CD14-positive monocyte (primary cell): ENCODE measurements at regions not wholly inside any gene's neighbourhood (a gene's known extent, or its start where the extent isn't known, plus 50 kb on each side); places are given as distances from the start of the nearest gene placed in this dataset.

Experiments
- DNase-seq, 3 donors: peaks; one replicate each; pipeline ENCODE4 v3.0.0-alpha.2; 2011 to 2022
- H2AFZ ChIP-seq: 2 replicates; pipeline ENCODE4 v1.6.0; 2012; ENCODE audit warnings: mild to moderate bottlenecking, low read depth, low read length, inconsistent platforms; ENCODE audit not compliant: insufficient read depth, poor library complexity, severe bottlenecking
- H3K27ac ChIP-seq, 2 donors: 1 replicate in 1 of 2; 2 replicates in 1 of 2; pipeline ENCODE4 v1.5.1; 2012 to 2013; ENCODE audit warnings: low read length in 2 of 2, control low read depth in 1 of 2, inconsistent platforms in 1 of 2, low read depth in 1 of 2, mild to moderate bottlenecking in 1 of 2
- H3K27me3 ChIP-seq, 2 donors: one replicate each; pipeline versions ENCODE4 v1.6.0 to v1.6.1; 2011 to 2013; ENCODE audit warnings: low read length in 2 of 2; ENCODE audit not compliant: control insufficient read depth in 2 of 2, insufficient read depth in 2 of 2
- H3K36me3 ChIP-seq, 2 donors: replicated peaks in 1 of 2; 1 replicate in 1 of 2; 2 replicates in 1 of 2; pipeline versions ENCODE4 v1.5.1 to v1.6.1; 2012 to 2013; ENCODE audit warnings: low read length in 2 of 2, control low read depth in 1 of 2, inconsistent platforms in 1 of 2, mild to moderate bottlenecking in 1 of 2; ENCODE audit not compliant: insufficient read depth in 2 of 2, control insufficient read depth in 1 of 2
- H3K4me1 ChIP-seq, 2 donors: 1 replicate in 1 of 2; 2 replicates in 1 of 2; pipeline versions ENCODE4 v1.5.1 to v1.6.1; 2012 to 2013; ENCODE audit warnings: low read length in 2 of 2, control low read depth in 1 of 2, inconsistent platforms in 1 of 2, mild to moderate bottlenecking in 1 of 2, moderate library complexity in 1 of 2; ENCODE audit not compliant: insufficient read depth in 2 of 2, control insufficient read depth in 1 of 2
- H3K4me2 ChIP-seq: replicated peaks from 2 replicates; pipeline ENCODE3; 2012; ENCODE audit warnings: low read length, moderate library complexity, mild to moderate bottlenecking; ENCODE audit not compliant: poor library complexity, severe bottlenecking; ENCODE audit errors: extremely low read depth
- H3K4me3 ChIP-seq, 3 experiments: fragments of 200-600 bp in 1 of 3; sonication (generic) in 1 of 3; replicated peaks in 1 of 3; 1 replicate in 2 of 3; 2 replicates in 1 of 3; pipeline ENCODE4 v1.5.1; 2011 to 2013; ENCODE audit warnings: low read length in 3 of 3, mild to moderate bottlenecking in 3 of 3, control low read depth in 2 of 3, low read depth in 2 of 3, inconsistent platforms in 1 of 3, moderate library complexity in 1 of 3
- H3K79me2 ChIP-seq: 2 replicates; pipeline ENCODE4 v1.6.0; 2012; ENCODE audit warnings: mild to moderate bottlenecking, control low read depth, inconsistent platforms, low read length, moderate library complexity; ENCODE audit not compliant: insufficient read depth
- H3K9ac ChIP-seq: 2 replicates; pipeline ENCODE4 v1.6.0; 2017; ENCODE audit warnings: low read length, mild to moderate bottlenecking; ENCODE audit not compliant: insufficient read depth, poor library complexity, severe bottlenecking
- H3K9me3 ChIP-seq, 2 donors: replicated peaks in 1 of 2; 1 replicate in 1 of 2; 2 replicates in 1 of 2; pipeline versions ENCODE4 v1.5.1 to v1.6.1; 2012 to 2013; ENCODE audit warnings: low read length in 2 of 2, control low read depth in 1 of 2; ENCODE audit not compliant: control insufficient read depth in 1 of 2, insufficient read depth in 1 of 2
- H4K20me1 ChIP-seq: 2 replicates; pipeline ENCODE4 v1.6.0; 2012; ENCODE audit warnings: mild to moderate bottlenecking, low read length, control low read depth, moderate library complexity; ENCODE audit not compliant: insufficient read depth
- H3K27ac Mint-ChIP-seq, 7 donors: one replicate each; pipeline ENCODE4 v1.8.0; 2020; ENCODE audit warnings: mild to moderate bottlenecking in 7 of 7, mixed read lengths in 7 of 7, moderate library complexity in 6 of 7, inconsistent platforms in 2 of 7
- H3K27me3 Mint-ChIP-seq, 3 donors: one replicate each; pipeline ENCODE4 v1.8.0; 2021 to 2022; ENCODE audit warnings: low read depth in 3 of 3, mild to moderate bottlenecking in 3 of 3, mixed read lengths in 3 of 3, moderate library complexity in 3 of 3, inconsistent platforms in 1 of 3
- H3K36me3 Mint-ChIP-seq, 2 donors: one replicate each; pipeline ENCODE4 v1.8.0; 2020; ENCODE audit warnings: mixed read lengths in 2 of 2, inconsistent platforms in 1 of 2, mild to moderate bottlenecking in 1 of 2
- H3K4me1 Mint-ChIP-seq: one replicate; pipeline ENCODE4 v1.8.0; 2020; ENCODE audit warnings: mild to moderate bottlenecking, mixed read lengths
- H3K4me3 Mint-ChIP-seq, 2 donors: one replicate each; pipeline ENCODE4 v1.8.0; 2020; ENCODE audit warnings: mild to moderate bottlenecking in 2 of 2, mixed read lengths in 2 of 2, moderate library complexity in 1 of 2
- H3K9me3 Mint-ChIP-seq, 7 donors: one replicate each; pipeline ENCODE4 v1.8.0; 2020 to 2022; ENCODE audit warnings: mixed read lengths in 7 of 7, mild to moderate bottlenecking in 6 of 7, moderate library complexity in 6 of 7, inconsistent platforms in 2 of 7
- CTCF ChIP-seq: fragments of 200-600 bp; IDR thresholded peaks from one replicate; pipeline ENCODE4 v1.8.0; 2022; ENCODE audit warnings: antibody characterized with exemption, mild to moderate bottlenecking
- WGBS: methylation state at CpG from one replicate; pipeline ENCODE4 v1.1.5; 2013; ENCODE audit warnings: missing lambda C conversion rate; ENCODE audit not compliant: insufficient coverage; 5-methylcytosine and 5-hydroxymethylcytosine counted together
- intact Hi-C, 2 donors: fragments of 100-400 bp; cut with micrococcal nuclease; formaldehyde crosslinking; loops; one replicate each; pipeline versions ENCODE4 v1.15.0 to v1.15.1; 2023

GRCh38 chr19:34590228-34590627 lies 86.7 kb downstream of the SCGB2B2 start:
- Histone ChIP-seq H3K9ac (no peak overlapping the region), H3K79me2 (no peaks in the 10 kb centered on the region), H3K27me3 (no peaks in the 10 kb centered on the region), H3K27ac (no peak overlapping the region), H3K4me1 (no peaks in the 10 kb centered on the region), H3K4me2 (no peak overlapping the region), H4K20me1 (no peaks in the 10 kb centered on the region), H3K9me3 (peaks cover 44 to 61% of the 10 kb centered on the region in 2 donors), H2AFZ (no peak overlapping the region), H3K36me3 (no peaks in the 10 kb centered on the region), H3K4me3 (no peak overlapping the region)
- no peak for TF ChIP-seq CTCF
- Mint-ChIP-seq H3K27ac (no peak overlapping the region), H3K4me1 (no peaks in the 10 kb centered on the region), H3K4me3 (no peak overlapping the region), H3K36me3 (no peaks in the 10 kb centered on the region), H3K9me3 (peaks cover 34 to 52% (median 42%) of the 10 kb centered on the region in 7 donors), H3K27me3 (peaks cover 0 to 3% (median 2%) of the 10 kb centered on the region in 3 donors)
- no peak for DNase-seq
- WGBS: 100% methylated on average over 2 of the region's 3 CpGs
- intact Hi-C loops: no loop called here

- Histone ChIP-seq H3K36me3 (no peaks in the 10 kb centered on the region), H3K27me3 (no peaks in the 10 kb centered on the region), H2AFZ (no peak overlapping the region), H3K79me2 (no peaks in the 10 kb centered on the region), H3K4me2 (no peak overlapping the region), H3K9ac (no peak overlapping the region), H4K20me1 (no peaks in the 10 kb centered on the region), H3K9me3 (peaks cover 44 to 58% of the 10 kb centered on the region in 2 donors), H3K4me3 (no peak overlapping the region), H3K4me1 (no peaks in the 10 kb centered on the region), H3K27ac (no peak overlapping the region)
- H3K27me3 Mint-ChIP-seq: peaks cover 0 to 3% (median 2%) of the 10 kb centered on the region in 3 donors
- no peak for TF ChIP-seq CTCF
- H3K9me3 Mint-ChIP-seq: peaks cover 34 to 51% (median 39%) of the 10 kb centered on the region in 7 donors
- intact Hi-C loops: no loop called here
- WGBS: 80% methylated on average over 2 of the region's 2 CpGs
- no peak overlapping the region for H3K27ac Mint-ChIP-seq
- H3K4me1 Mint-ChIP-seq: no peaks in the 10 kb centered on the region
- H3K36me3 Mint-ChIP-seq: no peaks in the 10 kb centered on the region
- H3K4me3 Mint-ChIP-seq: no peak overlapping the region
- DNase-seq: no peak
Observed at GRCh38 chr19:34589730-34590129, 87.2 kb downstream of the SCGB2B2 start.
